ENCODE measurements at regions not wholly inside any gene's neighbourhood (a gene's known extent, or its start where the extent isn't known, plus 50 kb on each side); places are given as distances from the start of the nearest gene placed in this dataset.
"Not testable (repeated sequence)": the region's sequence is repeated elsewhere in the genome, so short reads cannot be mapped to it uniquely, and the experiment has no call there.

DNA sequence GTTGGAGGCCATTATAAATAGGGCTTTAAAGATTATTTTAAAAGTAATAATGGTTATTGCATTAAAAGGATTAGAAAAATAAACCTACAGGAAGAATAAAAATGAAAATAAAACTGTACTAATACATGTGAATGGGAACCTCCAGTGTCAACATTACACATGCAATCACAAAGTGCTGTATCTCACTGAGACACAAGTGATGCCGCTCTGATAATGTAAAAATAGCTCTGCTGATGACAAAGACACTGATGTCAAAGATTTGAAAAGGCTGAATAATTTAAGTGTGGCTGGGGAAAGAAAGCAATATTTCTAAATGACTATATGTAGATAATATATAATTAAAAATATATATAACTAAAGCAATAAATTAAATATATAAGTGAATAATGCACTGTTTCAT is 129.1 kb upstream of the RAP2B start:
- no peak for DNase-seq

DNA sequence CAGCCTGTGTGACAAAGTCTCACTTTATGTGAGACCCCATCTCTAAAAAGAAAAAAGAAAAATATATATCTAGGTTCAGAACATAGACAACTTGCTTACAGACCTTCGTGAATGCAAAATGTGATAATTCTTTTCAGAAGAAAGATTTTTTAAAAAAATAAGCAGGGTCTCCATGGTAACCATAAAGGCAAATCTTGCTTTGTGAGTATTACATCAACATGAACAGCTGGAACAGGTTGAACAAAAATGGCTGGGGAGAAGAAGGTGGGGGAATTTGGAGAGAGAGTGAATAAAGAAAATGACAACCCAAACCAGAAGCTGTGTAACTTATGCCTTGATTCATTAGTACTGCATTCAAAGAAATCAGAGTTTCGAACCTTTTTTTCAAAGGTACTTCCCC is 125.2 kb upstream of the RAP2B start:
- no peak for DNase-seq

DNA sequence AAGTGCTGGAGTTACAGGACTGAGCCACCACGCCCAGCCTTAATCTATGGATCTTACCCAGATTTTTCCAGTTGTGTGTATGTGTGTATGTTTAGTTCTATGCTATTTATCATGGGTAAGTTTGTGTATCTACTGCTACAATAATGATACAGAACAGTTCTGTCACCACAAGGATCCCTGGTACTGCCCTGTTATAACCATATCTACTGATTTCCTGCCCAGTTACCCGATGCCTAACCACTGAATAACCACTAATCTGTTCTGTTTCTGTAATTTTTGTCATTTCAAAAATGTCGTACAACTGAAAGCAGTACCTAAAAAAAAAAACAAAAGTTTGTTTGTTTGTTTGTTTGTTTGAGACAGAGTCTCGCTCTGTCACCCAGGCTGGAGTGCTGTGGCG is 123.7 kb upstream of the RAP2B start:
- no peak for DNase-seq

DNA sequence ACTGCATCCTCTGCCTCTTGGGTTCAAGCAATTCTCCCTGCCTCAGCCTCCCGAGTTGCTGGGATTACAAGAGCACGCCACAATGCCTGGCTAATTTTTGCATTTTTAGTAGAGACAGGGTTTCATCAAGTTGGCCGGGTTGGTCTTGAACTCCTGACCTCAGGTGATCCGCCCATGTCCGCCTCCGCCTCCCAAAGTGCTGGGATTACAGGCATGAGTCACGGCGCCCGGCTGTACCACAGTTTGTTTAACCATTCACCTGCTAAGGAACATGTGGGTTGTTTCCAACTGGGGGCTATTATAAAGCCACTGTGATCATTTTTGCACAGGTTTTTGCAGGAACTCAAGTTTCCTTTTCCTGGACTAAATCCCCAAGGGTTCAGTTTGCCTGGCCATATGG is 123.2 kb upstream of the RAP2B start:
- DNase-seq, result no peak

DNA sequence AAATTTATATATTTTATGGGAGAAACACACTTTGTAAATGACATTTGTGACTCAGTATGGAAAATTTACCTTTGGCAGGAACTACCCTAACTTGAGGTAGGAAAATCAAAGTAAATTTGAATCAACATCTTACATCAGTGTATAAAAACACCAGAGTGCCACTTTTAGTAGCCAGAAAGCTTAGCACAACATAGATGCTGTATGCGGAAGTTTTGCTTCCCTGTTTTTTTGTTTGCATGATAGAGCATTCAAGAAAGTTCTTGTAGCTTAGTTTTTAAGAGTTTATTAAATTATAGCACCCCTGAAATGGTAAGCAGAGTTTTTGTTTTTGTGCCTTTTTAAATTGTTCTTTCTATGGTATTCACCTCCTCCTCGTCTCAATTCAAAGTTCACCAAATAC is 120.8 kb upstream of the RAP2B start:
- no peak for DNase-seq

DNA sequence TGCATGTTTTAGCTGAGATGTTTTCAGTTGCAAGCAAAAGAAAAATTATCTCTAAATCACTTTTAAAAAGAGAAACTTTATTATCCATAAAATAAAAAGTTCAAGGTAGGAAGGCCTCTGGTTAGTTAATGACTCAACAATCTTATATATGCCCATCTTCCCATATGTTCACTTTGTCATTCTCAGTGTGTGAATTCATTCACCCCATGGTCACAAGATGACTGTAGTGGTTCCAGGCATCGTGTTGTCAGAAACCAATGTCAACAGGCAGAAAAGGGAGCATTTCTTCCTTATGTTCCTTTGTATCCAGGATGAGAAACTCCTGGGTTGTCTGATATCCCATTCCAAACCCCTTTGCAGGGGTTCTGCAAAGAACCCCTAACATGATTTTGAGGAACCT is 119.9 kb upstream of the RAP2B start:
- DNase-seq, result no peak

DNA sequence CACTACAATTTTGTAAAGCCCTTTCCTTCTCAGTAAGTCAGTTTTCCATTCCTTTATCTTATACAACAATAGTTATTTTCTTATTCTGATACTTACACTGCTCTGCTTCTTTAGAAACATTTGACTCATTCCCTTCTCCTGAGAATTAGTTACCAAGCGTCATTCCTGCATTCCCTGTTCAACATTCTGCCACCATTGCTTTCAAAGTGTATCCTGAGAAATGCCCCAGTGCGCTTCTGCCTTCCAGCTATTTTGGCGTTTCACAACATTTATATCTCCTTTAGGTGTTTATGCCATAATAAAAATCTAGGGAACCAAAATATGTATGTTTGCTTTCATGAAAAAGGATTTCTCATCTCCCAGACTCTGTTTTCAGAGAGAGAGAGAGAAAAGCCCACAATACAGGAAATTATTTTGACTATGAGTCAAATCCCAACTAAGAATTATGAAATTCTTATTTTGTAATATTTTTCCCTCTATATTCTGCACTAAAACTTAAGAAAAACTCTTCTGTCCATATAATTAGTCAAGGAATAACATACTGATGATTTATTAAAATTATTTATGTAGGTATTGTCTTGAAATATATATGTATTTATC is 118.2 kb upstream of the RAP2B start:
- DNase-seq, result peak; percentile 27

DNA sequence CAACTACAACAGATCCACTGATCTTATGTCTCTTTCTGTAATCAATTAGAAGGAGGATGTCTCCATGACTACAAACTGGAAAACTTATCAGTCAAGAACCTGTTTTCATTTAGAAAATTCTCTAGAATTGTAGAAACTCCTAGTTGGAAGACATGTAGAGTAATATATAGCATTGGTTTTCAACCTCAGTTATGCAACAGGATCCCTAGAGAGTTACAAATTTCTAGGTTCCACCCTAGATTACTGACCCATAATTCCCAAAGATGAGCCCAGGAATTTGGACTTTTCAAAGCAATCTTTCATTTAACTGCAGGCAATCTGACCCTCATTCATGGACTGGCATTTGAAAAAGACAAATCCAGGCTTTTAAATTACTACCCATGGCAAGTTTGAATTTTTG is 116.9 kb upstream of the RAP2B start:
- no peak for DNase-seq

DNA sequence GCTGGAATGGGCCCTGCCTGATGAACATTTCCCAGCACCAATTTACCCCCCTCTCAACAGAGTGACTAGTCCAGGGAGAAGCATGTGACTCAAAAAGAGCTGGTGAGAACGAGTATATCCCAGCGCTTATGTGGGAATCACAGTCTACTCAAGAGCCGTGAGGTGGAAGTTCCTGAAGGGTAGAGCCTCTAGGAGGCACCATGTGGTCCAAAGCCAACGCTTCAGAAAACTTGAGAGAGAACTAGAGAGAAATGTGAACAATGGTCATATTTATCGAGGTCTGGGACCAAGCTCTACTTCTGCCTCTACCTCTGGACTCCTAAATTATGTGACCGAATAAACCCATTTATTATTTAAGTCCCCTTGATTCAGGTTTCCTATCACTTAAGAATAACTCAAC is 111.0 kb upstream of the RAP2B start:
- DNase-seq, result no peak

DNA sequence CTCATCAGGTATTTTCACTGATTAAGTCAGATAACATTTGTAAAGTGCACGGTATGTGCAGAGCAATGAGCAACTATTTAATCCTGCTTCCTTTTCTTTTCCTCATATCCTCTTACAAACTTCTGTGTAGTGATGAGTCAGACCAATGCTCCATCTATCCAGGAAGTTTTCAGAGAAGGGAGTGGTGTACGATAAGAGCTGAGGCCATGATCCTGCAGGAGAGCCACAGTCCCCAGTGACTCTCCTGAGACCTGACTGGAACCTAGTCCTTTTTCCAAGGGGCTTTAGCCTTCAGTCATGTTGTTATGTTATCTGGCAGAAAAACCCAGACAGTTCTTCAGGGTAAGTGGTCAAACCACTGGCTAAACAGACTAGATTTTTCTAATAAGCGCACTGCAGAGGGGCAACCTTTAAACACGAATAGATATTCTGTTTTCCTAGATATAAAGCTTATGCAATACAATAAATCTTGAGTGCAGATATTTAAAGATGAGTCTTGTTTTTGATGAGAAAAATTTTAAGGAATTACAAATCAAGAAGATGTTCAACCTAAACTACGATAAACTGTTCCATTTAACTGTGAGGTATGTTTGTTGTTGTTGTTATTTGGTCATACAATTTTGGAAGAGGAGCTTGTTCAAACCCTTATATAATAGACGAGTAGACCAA is 110.5 kb upstream of the RAP2B start:
- DNase-seq, result no peak

DNA sequence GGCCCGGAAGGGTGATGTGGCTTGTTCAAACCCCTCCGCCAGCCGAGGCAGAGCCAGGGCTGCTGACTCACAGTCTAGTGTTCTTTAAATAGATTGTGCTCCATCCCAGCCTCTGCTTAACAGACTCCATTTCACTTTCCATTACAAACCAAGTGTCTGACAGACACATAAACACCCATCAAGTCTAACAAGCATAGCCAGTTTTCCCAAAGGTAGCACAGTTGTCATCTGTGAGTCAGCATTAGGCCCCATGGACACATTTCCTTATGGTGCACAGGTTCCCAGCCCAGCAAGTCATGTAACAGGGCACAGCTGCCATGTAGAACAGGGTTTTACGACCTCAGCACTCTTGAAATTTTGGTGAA is 109.9 kb upstream of the RAP2B start:
- no peak for DNase-seq

DNA sequence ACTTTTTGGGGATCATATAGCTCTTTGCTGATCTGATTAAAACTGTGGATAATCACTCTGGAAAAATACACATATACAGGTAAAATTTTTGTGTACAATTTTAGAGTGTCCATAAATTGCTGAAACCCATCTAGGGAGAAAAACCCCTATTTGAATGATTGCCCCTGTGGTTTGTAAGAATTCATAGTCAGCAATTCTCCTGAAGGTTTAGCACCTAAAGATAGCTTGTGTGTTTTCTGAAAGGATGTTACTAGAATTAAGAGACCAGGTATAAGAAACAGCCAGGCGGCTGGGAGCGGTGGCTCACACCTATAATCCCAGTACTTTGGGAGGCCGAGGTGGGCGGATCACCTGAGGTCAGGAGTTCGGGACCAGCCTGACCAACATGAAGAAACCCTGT is 106.8 kb upstream of the RAP2B start:
- no peak for DNase-seq

DNA sequence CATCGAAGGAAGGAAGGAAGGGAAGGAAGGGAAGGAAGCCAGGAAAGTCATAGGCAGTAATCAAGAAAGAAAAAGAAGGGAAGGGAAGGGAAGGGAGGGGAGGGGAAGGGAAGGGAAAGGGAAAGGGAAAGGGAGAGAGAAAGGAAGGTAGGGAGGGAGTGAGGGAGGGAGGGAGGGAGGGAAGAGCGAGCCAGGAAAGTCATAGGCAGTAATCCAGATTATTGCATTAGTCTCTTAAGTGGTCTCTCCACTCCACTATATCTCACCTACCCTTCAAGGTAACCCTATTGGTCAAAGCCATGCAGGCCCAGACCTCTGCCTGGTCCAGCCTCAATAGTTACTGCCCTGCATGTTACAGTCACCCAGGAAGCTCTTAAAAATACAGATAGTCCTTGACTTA is 106.2 kb upstream of the RAP2B start:
- DNase-seq, result no peak

DNA sequence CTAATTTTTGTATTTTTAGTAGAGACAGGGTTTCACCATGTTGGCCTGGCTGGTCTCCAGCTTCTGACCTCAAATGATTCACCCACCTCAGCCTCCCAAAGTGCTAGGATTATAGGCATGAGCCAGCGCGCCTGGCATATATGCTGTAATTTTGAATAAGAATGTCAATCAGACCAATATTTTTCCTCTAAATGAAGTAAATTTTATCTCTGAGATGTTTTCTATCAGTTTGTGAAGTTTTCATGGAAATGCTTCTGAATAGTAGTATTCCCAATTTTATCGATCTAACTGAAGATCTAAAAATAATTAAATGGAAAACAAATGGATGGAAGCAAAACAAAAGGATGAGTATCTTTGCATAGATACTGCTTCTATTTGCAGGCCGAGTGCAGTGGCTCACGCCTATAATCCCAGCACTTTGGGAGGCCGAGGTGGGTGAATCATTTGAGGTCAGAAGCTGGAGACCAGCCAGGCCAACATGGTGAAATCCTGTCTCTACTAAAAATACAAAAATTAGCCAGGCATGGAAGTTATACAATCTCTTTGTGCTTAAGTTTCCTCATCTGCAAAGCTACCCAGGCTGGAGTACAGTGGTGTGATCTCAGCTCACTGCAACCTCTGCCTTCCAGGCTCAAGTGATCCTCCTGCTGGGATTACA is 103.9 kb upstream of the RAP2B start:
- not testable (repeated sequence) for DNase-seq

DNA sequence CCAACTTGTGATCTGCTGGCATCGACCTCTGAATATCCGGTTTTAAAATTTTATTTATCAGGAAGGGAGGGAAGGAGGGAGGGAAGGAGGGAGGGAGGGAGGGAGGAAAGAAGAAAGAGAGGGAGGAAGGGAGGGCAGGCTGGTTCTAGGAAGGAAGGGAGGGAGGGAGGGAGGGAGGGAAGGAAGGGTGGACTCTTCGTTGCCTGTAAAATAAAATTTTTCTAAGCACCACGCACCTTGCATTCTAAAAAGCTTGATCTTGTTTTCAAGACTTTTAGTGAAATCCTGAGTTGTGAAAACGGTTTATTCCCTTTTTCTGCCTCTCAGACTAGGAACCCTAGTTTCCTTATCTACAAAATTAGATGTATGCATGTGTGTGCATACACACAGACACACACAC is 101.7 kb upstream of the RAP2B start:
- DNase-seq, result no peak

DNA sequence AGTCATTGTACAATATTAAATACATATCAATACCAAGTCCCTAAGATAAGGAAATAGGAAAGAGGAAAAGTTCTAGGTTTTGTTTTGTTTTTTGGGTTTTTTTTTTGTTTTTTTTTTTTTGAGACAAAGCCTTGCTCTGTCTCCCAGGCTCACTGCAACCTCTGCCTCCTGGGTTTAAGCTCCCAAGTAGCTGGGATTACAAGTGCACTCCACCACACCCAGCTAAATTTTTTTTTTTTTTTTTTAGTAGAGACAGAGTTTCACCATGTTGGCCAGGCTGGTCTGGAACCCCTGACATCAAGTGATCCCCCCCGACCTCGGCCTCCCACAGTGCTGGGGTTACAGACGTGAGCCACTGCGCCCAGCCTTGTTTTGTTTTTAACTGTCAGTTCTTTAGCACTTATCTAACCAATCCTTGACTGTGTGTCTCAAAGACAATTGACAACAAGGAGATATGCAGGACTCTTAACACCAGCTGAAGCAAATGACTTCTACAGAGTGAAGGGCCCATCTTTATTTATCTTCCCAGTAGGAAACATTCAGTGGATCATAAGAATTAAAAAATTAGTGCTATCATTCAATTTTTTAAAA is 100.0 kb upstream of the RAP2B start:
- DNase-seq, result no peak

DNA sequence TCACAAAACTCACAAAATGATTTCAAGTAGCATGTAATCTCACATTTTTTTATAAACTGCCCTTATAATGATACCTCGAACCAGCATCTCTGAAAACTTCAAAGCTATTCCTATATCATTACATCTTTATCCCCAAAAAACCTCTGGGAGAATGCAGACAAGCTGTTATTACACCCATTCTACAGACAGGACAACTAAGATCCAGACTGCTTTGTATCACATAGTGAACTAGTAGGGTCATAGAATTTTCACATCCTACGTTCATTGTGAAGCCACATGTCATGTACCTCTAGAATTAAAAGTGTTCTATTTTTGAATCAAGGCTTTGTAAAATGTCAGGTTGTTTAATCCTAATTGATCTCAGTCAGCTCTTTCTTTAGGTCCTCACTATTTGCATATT is 98.7 kb upstream of the RAP2B start:
- DNase-seq, result no peak

DNA sequence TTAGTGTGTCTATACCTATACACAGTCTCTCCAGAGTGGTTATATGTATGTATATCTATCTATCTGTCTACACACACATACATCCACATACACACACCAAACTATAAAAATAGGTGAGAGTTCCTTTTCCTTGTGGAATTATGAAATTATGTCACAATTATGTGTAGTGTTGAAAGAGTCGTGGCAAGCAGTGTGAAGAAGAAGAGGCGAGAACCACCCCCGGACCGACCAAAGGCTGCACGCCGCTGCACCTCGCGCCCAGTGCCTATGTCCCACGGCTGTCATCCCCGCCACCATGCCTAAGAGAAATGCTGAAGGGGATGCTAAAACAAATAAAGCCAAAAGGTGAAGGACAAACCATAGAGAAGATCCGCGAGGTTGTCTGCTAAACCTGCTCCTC is 95.0 kb upstream of the RAP2B start:
- no peak for DNase-seq

DNA sequence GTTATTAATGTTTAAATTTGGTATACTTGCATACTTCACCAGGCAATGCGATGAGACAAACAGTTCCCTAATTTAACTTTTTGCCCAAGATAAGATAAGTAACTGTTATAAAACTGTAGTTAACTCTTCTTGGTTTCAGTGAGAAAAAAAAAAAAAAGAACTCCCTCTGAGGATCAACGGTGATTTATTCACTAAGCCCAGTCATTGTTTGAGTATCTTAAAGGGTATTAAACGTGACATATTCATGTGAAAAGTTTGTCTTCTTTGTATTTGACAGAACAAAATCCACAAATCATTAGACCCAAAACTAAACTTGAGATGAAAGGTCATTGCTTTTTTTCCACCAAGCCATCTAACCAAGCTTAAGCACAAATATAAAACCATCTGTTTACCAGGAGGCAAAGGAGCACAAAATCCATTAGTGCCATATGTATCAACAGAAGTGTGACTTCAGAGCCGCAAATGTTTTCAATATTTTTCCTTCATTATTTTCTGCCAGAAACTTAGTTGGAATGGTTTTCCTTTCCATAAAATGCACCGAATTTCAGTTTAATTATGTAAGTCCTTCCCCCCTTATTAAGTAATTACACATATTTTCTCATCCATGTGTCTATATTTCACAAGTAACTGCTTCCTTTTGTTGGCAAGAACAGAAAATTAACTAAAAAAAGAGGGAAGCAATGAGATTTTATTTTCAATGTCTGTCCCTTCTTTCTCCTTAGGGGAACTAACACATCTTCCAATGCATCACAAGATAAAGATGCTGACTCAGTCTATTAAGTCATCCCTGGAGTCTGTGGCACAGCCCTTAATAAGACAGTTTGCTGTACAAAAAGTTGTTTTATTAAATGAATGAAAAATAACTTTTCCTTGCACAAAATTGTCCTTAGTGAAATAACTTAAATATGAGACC is 92.2 kb upstream of the RAP2B start:
- peak; percentile 95 for DNase-seq

DNA sequence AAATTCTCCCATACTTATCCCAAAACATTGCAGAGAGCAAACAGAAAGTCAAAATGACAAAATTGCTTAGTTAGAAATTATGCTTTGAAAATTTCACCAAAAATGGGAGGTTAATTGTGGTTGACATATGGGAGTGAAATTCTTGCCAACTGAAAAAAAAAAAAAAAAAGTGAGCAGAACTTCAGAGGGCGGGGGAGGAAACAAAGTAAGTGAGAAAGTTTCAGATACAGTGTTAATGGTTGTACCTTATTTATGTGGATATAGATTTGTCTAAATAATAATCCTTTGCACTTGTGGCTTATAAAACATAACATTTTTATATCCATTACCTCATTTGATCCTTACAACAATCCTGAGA is 91.5 kb upstream of the RAP2B start:
- DNase-seq, result peak; percentile 67

DNA sequence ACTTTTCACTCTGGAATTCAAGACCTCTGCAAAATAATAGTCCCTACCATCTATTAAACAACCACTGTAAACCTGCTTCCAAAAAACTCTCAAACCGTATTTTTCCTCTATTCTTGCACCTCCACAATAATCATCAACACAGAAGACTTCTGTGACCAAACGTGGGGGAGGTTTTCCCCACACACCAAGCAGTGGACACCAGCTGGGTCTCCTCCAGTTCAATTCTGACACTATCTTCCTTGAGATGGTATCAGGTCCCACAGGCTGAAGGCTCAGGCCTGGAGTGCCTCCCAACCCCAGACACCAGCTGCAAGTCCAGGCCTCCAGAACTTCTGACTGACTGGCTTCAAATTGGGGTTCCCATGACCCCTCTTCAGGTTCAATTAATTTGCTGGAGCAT is 89.6 kb upstream of the RAP2B start:
- no peak for DNase-seq

DNA sequence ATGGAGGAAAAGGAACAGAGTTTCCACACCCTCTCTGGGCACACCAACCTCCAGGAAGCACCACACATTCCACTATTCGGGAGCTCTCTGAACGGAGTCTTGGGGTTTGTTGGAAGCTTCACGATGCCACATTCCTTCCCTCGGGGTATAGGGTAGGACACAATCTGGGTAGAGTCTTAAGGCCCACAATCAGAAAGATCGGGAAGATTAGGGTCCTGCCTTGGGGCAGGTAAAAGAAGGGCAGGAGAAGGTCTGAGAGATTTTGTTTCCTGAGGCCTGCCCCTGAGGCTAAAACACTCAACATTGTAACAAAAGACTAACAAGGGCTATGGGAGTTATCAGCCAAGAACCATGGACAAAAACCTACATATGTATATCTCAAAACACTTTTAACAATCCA is 89.2 kb upstream of the RAP2B start:
- no peak for DNase-seq

DNA sequence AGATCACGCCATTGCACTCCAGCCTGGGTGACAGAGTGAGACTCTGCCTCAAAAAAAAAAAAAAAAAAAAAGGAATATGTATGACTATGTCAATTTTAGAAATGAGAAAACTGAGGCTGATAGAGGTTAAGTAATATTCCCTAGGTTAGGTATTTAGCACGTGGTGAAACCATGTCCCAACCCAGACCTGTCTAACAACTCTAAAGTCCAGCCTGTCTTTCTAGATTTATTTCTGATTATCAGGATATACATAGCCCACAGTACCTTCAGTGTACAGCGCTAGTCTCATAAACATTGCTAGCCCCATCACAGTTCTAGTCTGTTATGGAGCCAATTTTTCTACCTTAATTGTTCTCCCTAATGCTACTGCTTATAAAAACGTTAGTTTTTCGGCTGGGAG is 88.4 kb upstream of the RAP2B start:
- no peak for DNase-seq

Measured in skin of body (tissue), 1 donor.